ENCODE measurements at regions not wholly inside any gene's neighbourhood (a gene's known extent, or its start where the extent isn't known, plus 50 kb on each side); places are given as distances from the start of the nearest gene placed in this dataset.
"Not testable (repeated sequence)": the region's sequence is repeated elsewhere in the genome, so short reads cannot be mapped to it uniquely, and the experiment has no call there.

- not testable (repeated sequence) for TF ChIP-seq EZH2 (IDR thresholded peaks at IDR 0.05; ENCODE audit: insufficient read depth, poor library complexity, severe bottlenecking); EZH2phosphoT487 (IDR thresholded peaks at IDR 0.05; ENCODE audit: insufficient read depth, low read depth)
Observed at GRCh38 chr21:28052956-28053355, 939.7 kb downstream of the LTN1 start.

Measured in GM23248 (cell line).